ENCODE measurements at regions not wholly inside any gene's neighbourhood (a gene's known extent, or its start where the extent isn't known, plus 50 kb on each side); places are given as distances from the start of the nearest gene placed in this dataset.

DNA sequence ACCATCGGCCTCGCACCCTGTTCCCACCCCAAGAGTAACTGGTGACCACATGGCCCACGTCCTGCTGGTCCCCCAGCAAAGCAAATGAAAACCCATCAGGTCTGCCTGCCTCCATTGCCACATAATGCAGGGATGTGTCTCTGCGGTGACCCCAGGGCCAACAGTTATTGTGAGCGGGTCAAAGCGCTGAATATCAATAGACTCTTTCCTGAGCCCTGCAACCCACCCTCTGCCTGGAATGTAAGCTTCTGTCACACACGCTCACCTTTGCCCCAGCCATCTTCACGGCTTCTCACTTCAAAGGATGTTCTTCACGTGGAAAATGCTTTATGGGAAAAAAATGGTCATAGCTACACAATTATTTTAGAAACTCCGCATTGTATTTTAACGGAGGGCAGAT is 63.9 kb downstream of the FZD10 start (continued):
- TF ChIP-seq TAF7 (optimal IDR thresholded peaks at IDR 0.05; ENCODE audit: borderline replicate concordance, low read depth, low read length) (no peak), SP2 (IDR thresholded peaks at IDR 0.05; ENCODE audit: low read length) (no peak), SP4 (IDR thresholded peaks at IDR 0.05; ENCODE audit: low read length) (no peak), GABPA (IDR thresholded peaks at IDR 0.05; ENCODE audit: borderline replicate concordance, insufficient read depth, low read length) (no peak)
- TF ChIP-seq, protein P1, sequence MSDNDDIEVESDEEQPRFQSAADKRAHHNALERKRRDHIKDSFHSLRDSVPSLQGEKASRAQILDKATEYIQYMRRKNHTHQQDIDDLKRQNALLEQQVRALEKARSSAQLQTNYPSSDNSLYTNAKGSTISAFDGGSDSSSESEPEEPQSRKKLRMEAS (IDR thresholded peaks at IDR 0.05), result peak; percentile 29; the same call in 1 of the 2 replicates

All from H1 (cell line).